ENCODE measurements at regions not wholly inside any gene's neighbourhood (a gene's known extent, or its start where the extent isn't known, plus 50 kb on each side); places are given as distances from the start of the nearest gene placed in this dataset.

- no peak for DNase-seq
Observed at GRCh38 chr21:28749536-28749935, 243.1 kb downstream of the LTN1 start.

- no peak for DNase-seq
Observed at GRCh38 chr21:28747464-28747863, 245.2 kb downstream of the LTN1 start.

- no peak for DNase-seq
Observed at GRCh38 chr21:28746166-28746565, 246.5 kb downstream of the LTN1 start.

GRCh38 chr21:28745131-28746016 lies 247.3 kb downstream of the LTN1 start:
- peak; percentile 78 for DNase-seq

- DNase-seq = no peak
Observed at GRCh38 chr21:28743723-28744122, 249.0 kb downstream of the LTN1 start.

GRCh38 chr21:28742527-28742926 lies 250.2 kb downstream of the LTN1 start:
- no peak for DNase-seq

GRCh38 chr21:28740125-28740524 lies 252.6 kb downstream of the LTN1 start:
- no peak for DNase-seq

- no peak for DNase-seq
Observed at GRCh38 chr21:28738882-28739281, 253.8 kb downstream of the LTN1 start.

- no peak for DNase-seq
Observed at GRCh38 chr21:28738420-28738704, 254.3 kb downstream of the LTN1 start.

- no peak for DNase-seq
Observed at GRCh38 chr21:28737674-28738419, 254.8 kb downstream of the LTN1 start.

GRCh38 chr21:28734522-28735175 lies 258.0 kb downstream of the LTN1 start:
- DNase-seq = no peak

- no peak for DNase-seq
Observed at GRCh38 chr21:28731700-28732321, 260.9 kb downstream of the LTN1 start.

GRCh38 chr21:28729887-28730286 lies 262.8 kb downstream of the LTN1 start:
- no peak for DNase-seq

GRCh38 chr21:28727809-28728208 lies 264.9 kb downstream of the LTN1 start:
- no peak for DNase-seq

GRCh38 chr21:28725396-28725795 lies 267.3 kb downstream of the LTN1 start:
- DNase-seq = no peak

GRCh38 chr21:28723646-28724045 lies 269.0 kb downstream of the LTN1 start:
- DNase-seq = no peak

- no peak for DNase-seq
Observed at GRCh38 chr21:28719723-28720122, 273.0 kb downstream of the LTN1 start.

- no peak for DNase-seq
Observed at GRCh38 chr21:28714777-28715464, 277.8 kb downstream of the LTN1 start.

- DNase-seq = no peak
Observed at GRCh38 chr21:28712411-28712810, 280.3 kb downstream of the LTN1 start.

GRCh38 chr21:28705616-28706015 lies 287.1 kb downstream of the LTN1 start:
- DNase-seq = no peak

- no peak for DNase-seq
Observed at GRCh38 chr21:28704746-28705145, 287.9 kb downstream of the LTN1 start.

GRCh38 chr21:28703861-28704260 lies 288.8 kb downstream of the LTN1 start:
- DNase-seq = no peak

Data from stimulated activated CD8-positive, alpha-beta memory T cell treated with anti-CD3 and anti-CD28 coated beads, Interleukin-4, amount 100 ng/mL, for 48 hours (primary cell).